Omental fat pad (tissue), 3 donors: ENCODE measurements at regions not wholly inside any gene's neighbourhood (a gene's known extent, or its start where the extent isn't known, plus 50 kb on each side); places are given as distances from the start of the nearest gene placed in this dataset.
"Not testable (repeated sequence)": the region's sequence is repeated elsewhere in the genome, so short reads cannot be mapped to it uniquely, and the experiment has no call there.

ENCODE experiments used
- ATAC-seq: fragments of 150-250 bp; one replicate; pipeline ENCODE4 v1.9.1; 2016; ENCODE audit warnings: mild to moderate bottlenecking, moderate library complexity; ENCODE audit not compliant: low FRiP score
- DNase-seq: peaks from one replicate; pipeline ENCODE4 v3.0.0-alpha.2; 2019; ENCODE audit warnings: low spot score
- TF ChIP-seq, protein P1 (sequence below), 3 donors: fragments of 450-650 bp; IDR thresholded peaks; one replicate each; pipeline ENCODE4 v1.5.1; 2016 to 2017; ENCODE audit warnings: antibody characterized with exemption in 3 of 3, mild to moderate bottlenecking in 3 of 3, moderate library complexity in 2 of 3

GRCh38 chr11:23314162-23314561, 453.9 kb upstream of the CCDC179 start:
- ATAC-seq (no peak), DNase-seq (no peak)
- TF ChIP-seq, protein P1, sequence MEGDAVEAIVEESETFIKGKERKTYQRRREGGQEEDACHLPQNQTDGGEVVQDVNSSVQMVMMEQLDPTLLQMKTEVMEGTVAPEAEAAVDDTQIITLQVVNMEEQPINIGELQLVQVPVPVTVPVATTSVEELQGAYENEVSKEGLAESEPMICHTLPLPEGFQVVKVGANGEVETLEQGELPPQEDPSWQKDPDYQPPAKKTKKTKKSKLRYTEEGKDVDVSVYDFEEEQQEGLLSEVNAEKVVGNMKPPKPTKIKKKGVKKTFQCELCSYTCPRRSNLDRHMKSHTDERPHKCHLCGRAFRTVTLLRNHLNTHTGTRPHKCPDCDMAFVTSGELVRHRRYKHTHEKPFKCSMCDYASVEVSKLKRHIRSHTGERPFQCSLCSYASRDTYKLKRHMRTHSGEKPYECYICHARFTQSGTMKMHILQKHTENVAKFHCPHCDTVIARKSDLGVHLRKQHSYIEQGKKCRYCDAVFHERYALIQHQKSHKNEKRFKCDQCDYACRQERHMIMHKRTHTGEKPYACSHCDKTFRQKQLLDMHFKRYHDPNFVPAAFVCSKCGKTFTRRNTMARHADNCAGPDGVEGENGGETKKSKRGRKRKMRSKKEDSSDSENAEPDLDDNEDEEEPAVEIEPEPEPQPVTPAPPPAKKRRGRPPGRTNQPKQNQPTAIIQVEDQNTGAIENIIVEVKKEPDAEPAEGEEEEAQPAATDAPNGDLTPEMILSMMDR (IDR thresholded peaks at IDR 0.05), result no peak

DNA sequence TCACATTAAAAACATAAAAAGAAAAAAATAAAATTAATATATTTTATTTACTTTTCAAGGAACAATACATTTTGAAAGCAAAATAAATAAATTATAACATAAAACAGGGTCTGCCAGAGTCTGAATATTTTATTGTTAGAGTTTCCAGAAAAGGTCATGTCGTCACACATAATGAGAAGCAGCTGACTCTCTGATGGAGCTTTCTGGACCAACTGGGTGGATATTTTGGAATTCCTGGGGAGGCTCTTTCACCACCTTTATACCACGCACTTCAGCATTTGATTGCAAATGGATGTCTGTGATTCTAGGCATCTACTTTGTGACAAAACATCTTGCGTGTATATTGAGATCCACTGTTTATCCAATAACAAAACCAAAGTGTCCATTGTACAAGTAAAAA, 455.0 kb upstream of the CCDC179 start:
- no peak for ATAC-seq
- no peak for DNase-seq
- TF ChIP-seq, protein P1 (IDR thresholded peaks at IDR 0.05), result no peak

GRCh38 chr11:23317816-23318215, 457.5 kb upstream of the CCDC179 start:
- ATAC-seq, result no peak

GRCh38 chr11:23318670-23319069, 458.4 kb upstream of the CCDC179 start:
- ATAC-seq, result no peak
- no peak for DNase-seq
- TF ChIP-seq, protein P1 (IDR thresholded peaks at IDR 0.05), result no peak

More at GRCh38 chr11:23317816-23318215, 457.5 kb upstream of the CCDC179 start:
- TF ChIP-seq, protein P1 (IDR thresholded peaks at IDR 0.05), result no peak
- no peak for DNase-seq

DNA sequence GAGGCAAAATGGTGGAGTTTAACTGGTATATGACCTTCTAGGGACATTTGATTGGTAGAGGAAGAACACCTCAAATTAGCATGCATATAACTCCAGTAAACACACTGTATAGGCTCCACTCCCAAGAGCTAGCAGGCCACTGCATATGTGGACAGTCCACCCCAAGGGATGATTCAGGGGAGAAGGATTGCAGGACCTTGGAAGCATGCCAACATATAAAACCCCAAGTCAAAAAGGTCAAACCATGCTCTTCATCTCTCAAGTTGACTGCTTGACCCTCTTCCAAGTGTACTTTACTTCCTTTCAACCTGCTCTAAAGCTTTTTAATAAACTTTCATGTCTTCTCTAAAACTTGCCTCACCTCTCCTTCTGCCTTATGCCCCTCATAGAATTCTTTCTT, 459.9 kb upstream of the CCDC179 start:
- ATAC-seq, result no peak
- DNase-seq, result no peak

GRCh38 chr11:23335586-23335985, 475.3 kb upstream of the CCDC179 start:
- DNase-seq, ATAC-seq: not testable (repeated sequence)

More for the DNA sequence above, 459.9 kb upstream of the CCDC179 start:
- TF ChIP-seq, protein P1 (IDR thresholded peaks at IDR 0.05), result no peak

- ATAC-seq (no peak), DNase-seq (no peak)
- TF ChIP-seq, protein P1 (IDR thresholded peaks at IDR 0.05), result no peak
Observed at GRCh38 chr11:23336961-23337360, 476.7 kb upstream of the CCDC179 start.

DNA sequence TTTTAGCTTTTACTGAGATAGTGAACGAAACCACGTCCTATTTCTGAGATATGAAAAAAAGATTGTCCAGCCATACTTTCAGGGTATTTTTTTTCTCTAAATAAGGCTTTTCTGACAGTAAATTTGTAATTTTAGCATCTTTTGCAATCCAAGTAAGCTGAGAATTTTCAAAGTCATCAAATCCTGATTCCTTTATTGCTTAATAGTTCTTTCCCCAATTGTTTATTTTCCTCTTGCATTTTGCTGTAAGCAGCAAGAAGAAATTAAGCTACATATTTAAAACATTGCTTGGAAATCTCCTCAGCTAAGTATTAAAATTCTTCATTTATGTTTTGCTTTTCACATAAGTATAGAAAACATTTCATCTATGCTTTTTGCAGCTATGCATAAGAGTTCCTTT, 493.3 kb upstream of the CCDC179 start:
- ATAC-seq (no peak), DNase-seq (no peak)
- TF ChIP-seq, protein P1 (IDR thresholded peaks at IDR 0.05), result no peak
